HepG2 (cell line): ENCODE measurements at regions not wholly inside any gene's neighbourhood (a gene's known extent, or its start where the extent isn't known, plus 50 kb on each side); places are given as distances from the start of the nearest gene placed in this dataset.

Experiments
- ATAC-seq: fragments of 200-7000 bp; cut with Tn5 transposase; 3 replicates; pipeline ENCODE4 v1.9.1; 2020; ENCODE audit warnings: mild to moderate bottlenecking, moderate library complexity
- BruUV-seq: library from RNA; stranded (reverse); fragments of 400-500 nt; replicated peaks from 2 replicates; lab custom pipeline; 2021; lab: Mats Ljungman, UMichigan
- CTCF ChIA-PET: fragments of 300-600 bp; formaldehyde crosslinking; extraction: SDS; loops from one replicate; lab custom pipeline; 2021; ENCODE audit warnings: low total read pairs, inconsistent platforms, low intra/inter-chr PET ratio; lab: Yijun Ruan, JAX
- POLR2A ChIA-PET: fragments of 350-600 bp; sonication (Branson Sonifier 250); formaldehyde crosslinking; loops from one replicate; lab custom pipeline; 2020; ENCODE audit warnings: antibody characterized with exemption, inconsistent platforms; lab: Yijun Ruan, JAX
- DNase-seq: peaks from one replicate; pipeline ENCODE4 v3.0.0-alpha.2; 2015; ENCODE audit warnings: low spot score
- FAIRE-seq: peaks from 3 replicates; lab custom pipeline; 2011; peaks lifted over from hg19 to GRCh38; lab: Jason Lieb, UNC
- H2AFZ ChIP-seq: one replicate; pipeline ENCODE4 v1.6.1; 2011; ENCODE audit warnings: low read length, inconsistent platforms
- H3K27ac ChIP-seq: fragments of 300-600 bp; 3 replicates; pipeline ENCODE4 v1.8.0; 2011; ENCODE audit warnings: mixed run types, mild to moderate bottlenecking, mixed read lengths, low read length, inconsistent platforms; ENCODE audit not compliant: insufficient read depth; ENCODE audit errors: extremely low read length
- H3K27me3 ChIP-seq, 2 experiments: fragments of 200-600 bp in 1 of 2; 2 replicates in 1 of 2; 3 replicates in 1 of 2; pipeline versions ENCODE4 v1.6.0 to v1.8.0; 2011; ENCODE audit warnings: low read length in 2 of 2, mild to moderate bottlenecking in 2 of 2, moderate library complexity in 2 of 2, inconsistent platforms in 1 of 2; ENCODE audit not compliant: insufficient read depth in 2 of 2, control insufficient read depth in 1 of 2
- H3K36me3 ChIP-seq, 2 experiments: fragments of 200-600 bp in 1 of 2; replicated peaks in 1 of 2; 2 replicates in 1 of 2; 3 replicates in 1 of 2; pipeline versions ENCODE4 v1.5.1 to v1.8.0; 2011; ENCODE audit warnings: low read length in 2 of 2, inconsistent platforms in 1 of 2; ENCODE audit not compliant: insufficient read depth in 2 of 2, control insufficient read depth in 1 of 2
- H3K4me1 ChIP-seq: 2 replicates; pipeline ENCODE4 v1.5.1; 2012; ENCODE audit warnings: low read length, inconsistent platforms; ENCODE audit not compliant: insufficient read depth
- H3K4me2 ChIP-seq: 2 replicates; pipeline ENCODE4 v1.6.0; 2011; ENCODE audit warnings: low read depth, low read length, inconsistent platforms
- H3K4me3 ChIP-seq, 3 experiments: fragments of 200-600 bp in 1 of 3; sonication (generic), shearing (Covaris generic) in 1 of 3; replicated peaks in 1 of 3; 2 replicates each; pipeline ENCODE4 v1.5.1; 2011 to 2016; ENCODE audit warnings: low read length in 3 of 3, inconsistent platforms in 2 of 3, low read depth in 2 of 3, mild to moderate bottlenecking in 2 of 3, control low read depth in 1 of 3, mixed read lengths in 1 of 3; ENCODE audit not compliant: insufficient read depth in 1 of 3
- H3K79me2 ChIP-seq: one replicate; pipeline ENCODE4 v1.6.1; 2011; ENCODE audit warnings: low read length, inconsistent platforms; ENCODE audit not compliant: insufficient read depth
- H3K9ac ChIP-seq: 2 replicates; pipeline ENCODE4 v1.6.0; 2011; ENCODE audit warnings: mild to moderate bottlenecking, low read depth, low read length, inconsistent platforms; ENCODE audit not compliant: insufficient read depth
- H3K9me3 ChIP-seq: 2 replicates; pipeline ENCODE4 v1.5.1; 2012; ENCODE audit warnings: mild to moderate bottlenecking, low read length
- H4K20me1 ChIP-seq: 2 replicates; pipeline ENCODE4 v1.6.0; 2011; ENCODE audit warnings: inconsistent platforms, mild to moderate bottlenecking, low read length, moderate library complexity; ENCODE audit not compliant: insufficient read depth
- AKNA ChIP-seq: sonication (generic); formaldehyde crosslinking; IDR thresholded peaks from 2 replicates; pipeline ENCODE4 v1.4.0; 2020; ENCODE audit warnings: missing genetic modification reagents, borderline replicate concordance
- IKZF1 ChIP-seq: fragments of 450-650 bp; IDR thresholded peaks from 2 replicates; pipeline ENCODE4 v1.7.1; 2016
- MLXIP ChIP-seq: sonication (generic); formaldehyde crosslinking; IDR thresholded peaks from 2 replicates; pipeline ENCODE4 v1.9.0; 2021; ENCODE audit warnings: missing genetic modification reagents, borderline replicate concordance
- PHF5A ChIP-seq: IDR thresholded peaks from one replicate; pipeline ENCODE4 v1.6.1; 2018; ENCODE audit warnings: low read depth, missing genetic modification reagents; ENCODE audit not compliant: unreplicated experiment
- SNAI1 ChIP-seq: sonication (generic); formaldehyde crosslinking; IDR thresholded peaks from 2 replicates; pipeline ENCODE4 v1.5.0; 2020; ENCODE audit warnings: mild to moderate bottlenecking, missing genetic modification reagents, borderline replicate concordance
- TAF15 ChIP-seq: fragments of 200-400 bp; formaldehyde crosslinking; IDR thresholded peaks from one replicate; pipeline ENCODE4 v1.6.1; 2018; ENCODE audit warnings: mild to moderate bottlenecking, low read depth, low read length; ENCODE audit not compliant: poor library complexity, severe bottlenecking
- THAP9 ChIP-seq: sonication (generic); formaldehyde crosslinking; IDR thresholded peaks from 2 replicates; pipeline ENCODE4; 2020; ENCODE audit warnings: missing genetic modification reagents, mild to moderate bottlenecking, borderline replicate concordance
- ZBTB49 ChIP-seq: sonication (generic); formaldehyde crosslinking; IDR thresholded peaks from 2 replicates; pipeline ENCODE4 v1.4.0; 2020; ENCODE audit warnings: missing genetic modification reagents, borderline replicate concordance
- ZNF337 ChIP-seq: sonication (generic); formaldehyde crosslinking; IDR thresholded peaks from 2 replicates; pipeline ENCODE4 v1.5.1; 2020; ENCODE audit warnings: missing genetic modification reagents, low read depth, mild to moderate bottlenecking, borderline replicate concordance
- ZNF773 ChIP-seq: sonication (generic); formaldehyde crosslinking; IDR thresholded peaks from 2 replicates; pipeline ENCODE4 v1.4.0; 2020; ENCODE audit warnings: missing genetic modification reagents, borderline replicate concordance
- WGBS: methylation state at CpG from one replicate; pipeline ENCODE4 v1.1.6; 2017; ENCODE audit warnings: low lambda C conversion rate; 5-methylcytosine and 5-hydroxymethylcytosine counted together
- in situ Hi-C: cut with HindIII; loops from 2 replicates; pipeline ENCODE4 v1.10.0; 2017; ENCODE audit warnings: low pct_unique_long_range_greater_than_20kb; ENCODE audit not compliant: extremely low pct_ligation_motif_present
- intact Hi-C: fragments of 100-400 bp; cut with micrococcal nuclease; formaldehyde crosslinking; loops from one replicate; pipeline ENCODE4 v1.10.0; 2022; ENCODE audit not compliant: unreplicated experiment

- Histone ChIP-seq H3K27me3 (no peaks in the 10 kb centered on the region), H3K4me2 (no peak overlapping the region), H3K4me3 (no peak overlapping the region), H3K79me2 (no peaks in the 10 kb centered on the region), H3K9me3 (no peaks in the 10 kb centered on the region), H3K27ac (no peak overlapping the region), H2AFZ (no peak overlapping the region), H3K36me3 (no peaks in the 10 kb centered on the region), H3K9ac (no peak overlapping the region), H4K20me1 (no peaks in the 10 kb centered on the region), H3K4me1 (peaks cover 37% of the 10 kb centered on the region)
- TF ChIP-seq ZNF773 (CRISPR knock-in tag) (no peak), IKZF1 (no peak), ZNF337 (CRISPR knock-in tag) (no peak), AKNA (CRISPR knock-in tag) (no peak), ZBTB49 (CRISPR knock-in tag) (no peak), MLXIP (no peak), SNAI1 (CRISPR knock-in tag) (no peak), THAP9 (CRISPR knock-in tag) (no peak), TAF15 (no peak), PHF5A (CRISPR knock-in tag) (no peak)
- DNase-seq, result no peak
- ChIA-PET POLR2A (no interaction called here), CTCF (no interaction called here)
- no peak for ATAC-seq
- intact Hi-C loops, result no loop called here
- in situ Hi-C loops, result no loop called here
- FAIRE-seq, result no peak
- BruUV-seq, result no TSS peak
- 93% methylated on average over 3 of the region's 3 CpGs for WGBS
Observed at GRCh38 chr5:116853992-116854391, 279.4 kb upstream of the SEMA6A start.
